DND-41 (cell line): ENCODE measurements at regions not wholly inside any gene's neighbourhood (a gene's known extent, or its start where the extent isn't known, plus 50 kb on each side); places are given as distances from the start of the nearest gene placed in this dataset.

Source experiments
- CTCF ChIP-seq: IDR thresholded peaks from 2 replicates; pipeline ENCODE4 v1.5.1; 2012; ENCODE audit warnings: borderline replicate concordance, low read length, moderate library complexity, mild to moderate bottlenecking; ENCODE audit not compliant: poor library complexity, severe bottlenecking; ENCODE audit errors: extremely low read depth
- EZH2 ChIP-seq: IDR thresholded peaks from 3 replicates; pipeline ENCODE4 v1.6.1; 2012; ENCODE audit warnings: borderline replicate concordance, low read depth, mild to moderate bottlenecking, moderate library complexity, low read length, inconsistent platforms; ENCODE audit not compliant: severe bottlenecking

- no peak for TF ChIP-seq CTCF
- no peak for TF ChIP-seq EZH2
These were observed 112.7 kb downstream of the SLC35B3 start for GRCh38 chr6:8322659-8323058.
